GM21786 (cell line): ENCODE measurements at regions not wholly inside any gene's neighbourhood (a gene's known extent, or its start where the extent isn't known, plus 50 kb on each side); places are given as distances from the start of the nearest gene placed in this dataset.

Source experiments
- ATAC-seq: cut with Tn5 transposase; IDR thresholded peaks from one replicate; pipeline ENCODE4 v1.9.1; 2021; ENCODE audit not compliant: unreplicated experiment

GRCh38 chr5:40292006-40292405 is 387.7 kb upstream of the PTGER4 start:
- ATAC-seq, result no peak

DNA sequence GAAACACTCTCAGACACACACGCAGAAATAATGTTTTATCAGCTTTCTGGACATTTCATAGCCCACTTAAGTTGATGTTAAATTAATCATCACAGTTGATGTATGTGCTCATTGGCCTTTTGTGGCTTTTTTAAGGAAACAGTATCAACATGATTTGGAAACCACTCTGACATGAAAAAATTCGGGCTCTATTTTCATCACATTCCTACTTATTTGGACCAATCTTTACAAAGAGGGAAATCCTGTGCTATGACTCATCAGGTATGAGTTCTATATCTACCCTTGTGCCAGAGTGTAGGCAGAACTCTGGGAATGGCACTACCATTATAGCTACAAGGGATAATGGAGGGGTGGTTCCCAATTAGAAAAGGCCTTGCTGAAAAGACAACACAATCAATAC is 388.4 kb upstream of the PTGER4 start:
- ATAC-seq, result no peak

DNA sequence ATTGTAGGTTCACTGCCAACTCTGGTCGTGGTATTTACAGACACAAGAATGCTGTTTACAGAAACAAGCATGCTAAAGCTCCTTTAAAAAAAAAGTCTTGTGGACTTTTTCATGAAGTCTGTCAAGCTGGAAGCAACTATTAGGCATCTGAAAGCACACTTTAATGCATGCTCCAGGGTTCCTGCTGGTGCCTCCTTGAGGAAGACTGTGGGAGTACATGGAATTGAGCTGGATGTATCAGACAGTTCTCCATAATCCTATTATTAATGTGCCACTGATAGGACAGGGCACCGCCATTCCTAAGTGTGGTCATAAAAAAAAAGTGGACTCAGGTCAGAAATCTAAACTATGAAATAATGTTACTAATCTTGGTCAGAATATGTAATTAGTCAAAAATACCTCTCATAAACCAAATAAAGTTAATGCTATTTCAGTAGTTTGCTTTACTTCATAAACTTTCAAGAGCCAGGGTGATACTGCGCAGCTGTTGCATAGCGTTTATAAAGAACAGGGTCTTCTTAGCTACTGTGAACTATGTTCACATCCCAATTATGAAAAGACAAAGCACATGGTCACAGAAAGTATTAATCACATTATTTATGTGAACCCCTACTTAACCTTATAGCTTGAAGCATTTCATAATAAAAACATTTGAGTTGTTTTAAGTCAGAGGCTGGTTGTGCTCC is 390.8 kb upstream of the PTGER4 start:
- no peak for ATAC-seq

DNA sequence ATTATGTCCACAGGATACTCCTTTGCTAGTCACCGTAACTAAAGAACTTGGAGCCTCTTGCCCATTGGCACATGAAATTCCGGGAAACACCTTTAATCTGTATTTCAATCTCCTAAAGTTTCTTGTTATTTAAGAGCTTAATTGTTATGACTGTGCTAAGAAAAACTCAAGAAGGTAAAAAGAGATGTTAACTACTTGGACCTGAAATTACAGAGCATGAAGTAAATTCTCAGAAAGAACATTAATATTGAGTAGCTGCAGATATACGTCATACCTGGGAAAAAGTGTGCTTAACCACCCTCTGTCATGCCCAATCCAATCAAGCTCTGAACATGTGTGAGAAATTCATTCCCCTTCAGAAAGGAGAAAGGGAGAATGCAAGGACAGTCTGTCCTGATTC is 394.9 kb upstream of the PTGER4 start:
- ATAC-seq, result no peak

- no peak for ATAC-seq
Observed at GRCh38 chr5:40278881-40279280, 400.8 kb upstream of the PTGER4 start.

GRCh38 chr5:40277161-40277906 is 402.4 kb upstream of the PTGER4 start:
- ATAC-seq, result peak; percentile 40

GRCh38 chr5:40276426-40277102 is 403.2 kb upstream of the PTGER4 start:
- ATAC-seq, result no peak

GRCh38 chr5:40274568-40274967 is 405.1 kb upstream of the PTGER4 start:
- ATAC-seq, result no peak

GRCh38 chr5:40273936-40274335 is 405.8 kb upstream of the PTGER4 start:
- no peak for ATAC-seq

DNA sequence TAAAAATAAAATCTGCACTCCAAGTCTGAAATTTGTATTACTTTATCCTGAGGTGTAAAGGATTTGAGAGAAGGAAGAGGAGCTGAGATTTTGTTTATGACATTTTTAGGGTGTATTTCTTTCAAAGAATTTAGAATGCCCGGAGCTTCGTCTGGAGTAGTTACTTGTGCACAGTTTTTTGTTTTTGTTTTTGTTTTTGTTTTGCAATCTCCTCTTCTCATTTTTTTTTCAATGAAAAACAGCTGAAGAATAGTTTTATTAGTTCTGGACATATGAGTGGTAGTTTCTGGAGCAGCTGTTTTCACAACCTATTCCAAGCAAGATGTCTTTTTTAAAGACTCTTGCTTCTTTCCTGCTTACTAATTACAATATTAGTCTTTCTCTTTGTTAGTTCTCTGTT is 408.2 kb upstream of the PTGER4 start:
- ATAC-seq, result no peak

- no peak for ATAC-seq
Observed at GRCh38 chr5:40270274-40270845, 409.4 kb upstream of the PTGER4 start.

DNA sequence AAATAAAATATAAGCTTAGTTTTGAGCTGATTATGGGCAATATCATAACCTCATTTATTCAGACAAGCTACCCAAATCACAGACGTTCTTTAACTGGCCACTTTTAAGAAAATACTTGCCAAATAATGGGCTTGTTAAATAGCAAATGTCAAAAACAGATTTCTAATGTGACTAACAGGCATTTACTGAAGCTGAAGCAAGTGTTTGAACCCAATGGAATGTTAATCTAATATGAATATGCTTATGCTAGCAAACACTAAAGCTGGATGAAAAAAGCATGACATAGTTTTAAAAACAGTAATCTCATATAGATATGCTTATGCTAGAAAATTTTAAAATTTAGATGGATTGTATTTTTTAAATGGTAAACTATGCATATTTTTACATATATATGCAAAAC is 411.6 kb upstream of the PTGER4 start:
- ATAC-seq, result no peak

DNA sequence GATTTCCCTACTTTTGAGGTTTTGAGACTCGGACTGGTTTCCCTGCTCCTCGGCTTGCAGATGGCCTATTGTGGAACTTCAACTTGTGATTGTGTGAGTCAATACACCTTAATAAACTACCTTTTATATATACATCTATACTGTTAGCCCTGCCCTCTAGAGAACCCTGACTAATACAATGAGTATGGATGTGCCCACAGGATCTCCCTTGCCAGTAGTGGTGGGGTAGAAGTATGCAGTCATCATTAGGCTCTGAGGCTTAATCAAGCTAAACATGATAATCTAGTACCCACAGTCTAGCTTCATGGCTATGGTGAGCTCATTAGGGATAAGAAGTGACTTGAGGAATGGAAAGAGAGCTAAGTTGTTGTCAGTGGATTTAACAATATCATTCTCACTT is 412.8 kb upstream of the PTGER4 start:
- no peak for ATAC-seq

GRCh38 chr5:40261984-40262383 is 417.7 kb upstream of the PTGER4 start:
- no peak for ATAC-seq

DNA sequence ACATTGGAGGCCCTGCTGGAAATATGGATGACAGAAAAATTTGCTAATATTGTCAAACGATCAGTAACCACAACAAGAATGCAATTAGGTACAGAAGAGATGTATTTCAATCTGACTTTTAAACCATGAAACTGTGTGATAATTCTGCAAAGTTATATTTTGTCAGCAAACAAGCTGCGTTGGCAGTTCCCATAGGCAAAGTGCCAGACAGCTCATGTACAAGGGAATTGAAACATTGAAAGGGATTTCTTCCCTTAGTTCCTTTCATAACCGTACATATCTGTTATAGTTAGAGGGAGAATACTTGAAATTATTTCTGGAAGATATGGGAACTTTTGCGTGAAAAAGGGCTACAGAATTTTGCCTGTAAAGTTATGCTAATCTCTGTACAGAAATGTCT is 419.4 kb upstream of the PTGER4 start:
- no peak for ATAC-seq

GRCh38 chr5:40258222-40258621 is 421.5 kb upstream of the PTGER4 start:
- no peak for ATAC-seq

DNA sequence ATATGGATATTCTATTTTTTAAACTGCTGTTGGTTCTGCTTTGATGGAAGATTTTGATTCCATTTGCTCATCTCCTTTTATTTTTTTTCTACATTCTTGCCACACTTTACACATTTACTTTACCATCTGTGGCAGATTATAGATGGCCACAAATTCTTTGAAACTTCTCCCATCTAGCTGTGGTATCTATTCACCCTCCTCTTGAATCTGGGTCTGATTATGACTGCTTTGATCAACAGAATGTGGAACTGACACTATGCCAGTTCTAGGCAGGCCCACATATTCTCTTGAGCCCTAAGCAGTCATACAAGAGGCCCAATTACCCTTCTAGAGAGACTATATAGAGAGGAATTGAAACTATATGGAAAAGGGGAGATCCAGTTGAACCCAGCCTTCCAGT is 439.0 kb upstream of the PTGER4 start:
- ATAC-seq, result no peak

GRCh38 chr5:40240111-40240510 is 439.6 kb upstream of the PTGER4 start:
- no peak for ATAC-seq

DNA sequence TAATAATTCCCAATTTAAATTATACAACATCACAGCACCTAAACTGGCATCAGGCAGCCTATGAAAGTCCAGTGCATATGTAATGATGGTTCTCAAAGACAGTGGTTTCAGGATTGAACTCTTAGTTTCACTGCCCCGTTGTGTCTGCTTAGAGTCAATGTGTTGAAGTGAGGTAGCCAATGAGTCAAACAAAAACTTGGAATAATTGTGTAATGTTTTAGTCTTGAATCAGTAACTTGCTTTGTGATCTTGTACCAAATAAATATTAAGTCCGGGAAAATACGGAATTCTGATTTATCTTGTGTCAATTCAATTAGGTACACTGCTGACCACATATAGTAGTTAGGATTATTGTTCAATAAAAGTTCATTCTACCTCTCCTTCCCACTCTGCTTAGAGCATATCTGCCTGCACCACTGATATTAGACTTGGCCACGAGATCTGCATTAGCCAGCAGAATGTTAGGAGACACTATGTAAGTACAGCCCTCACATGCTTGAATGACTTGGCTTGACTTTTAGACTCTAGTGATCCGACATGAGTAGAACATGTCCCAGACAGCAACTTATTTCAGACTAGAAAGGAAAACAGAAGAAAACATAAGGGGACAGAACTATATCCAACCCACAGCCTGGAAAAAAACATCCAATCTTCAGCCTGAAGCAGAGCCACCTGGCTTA is 441.5 kb upstream of the PTGER4 start:
- no peak for ATAC-seq

- ATAC-seq, result no peak
Observed at GRCh38 chr5:40235471-40236400, 444.0 kb upstream of the PTGER4 start.
